ENCODE measurements at regions not wholly inside any gene's neighbourhood (a gene's known extent, or its start where the extent isn't known, plus 50 kb on each side); places are given as distances from the start of the nearest gene placed in this dataset.
A peak's percentile ranks its signal among the peaks of the same experiment; 100 is the strongest.

GRCh38 chr12:127334912-127335644 lies 931.9 kb upstream of the TMEM132C start:
- DNase-seq (ENCODE audit: low spot score), result no peak

- no peak for DNase-seq (ENCODE audit: low spot score)
Measured at GRCh38 chr12:127336416-127336815, 930.6 kb upstream of the TMEM132C start.

- no peak for DNase-seq (ENCODE audit: low spot score)
Measured at GRCh38 chr12:127339065-127339464, 927.9 kb upstream of the TMEM132C start.

GRCh38 chr12:127340381-127340780 lies 926.6 kb upstream of the TMEM132C start:
- no peak for DNase-seq (ENCODE audit: low spot score)

GRCh38 chr12:127342861-127343260 lies 924.1 kb upstream of the TMEM132C start:
- DNase-seq (ENCODE audit: low spot score), result no peak

DNA sequence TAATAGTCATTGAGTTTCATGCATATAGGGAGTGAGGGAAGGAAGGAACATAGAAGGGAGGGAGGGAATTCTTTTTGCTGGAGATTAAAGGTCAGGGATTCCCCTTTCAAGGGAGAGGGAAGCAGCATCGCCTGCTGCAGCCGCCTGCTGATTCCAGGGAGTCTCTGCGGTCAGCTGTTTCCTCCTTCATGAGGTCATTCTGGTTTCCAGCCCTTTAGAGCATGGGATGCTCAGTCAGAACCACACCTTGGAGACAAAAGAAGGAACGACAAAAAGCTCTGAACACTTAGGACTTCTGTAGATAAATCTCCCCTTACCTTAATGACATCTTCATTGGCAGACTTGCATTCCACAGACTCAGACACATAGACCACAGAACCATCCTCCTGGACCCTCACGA lies 923.0 kb upstream of the TMEM132C start:
- DNase-seq (ENCODE audit: low spot score), result no peak

DNA sequence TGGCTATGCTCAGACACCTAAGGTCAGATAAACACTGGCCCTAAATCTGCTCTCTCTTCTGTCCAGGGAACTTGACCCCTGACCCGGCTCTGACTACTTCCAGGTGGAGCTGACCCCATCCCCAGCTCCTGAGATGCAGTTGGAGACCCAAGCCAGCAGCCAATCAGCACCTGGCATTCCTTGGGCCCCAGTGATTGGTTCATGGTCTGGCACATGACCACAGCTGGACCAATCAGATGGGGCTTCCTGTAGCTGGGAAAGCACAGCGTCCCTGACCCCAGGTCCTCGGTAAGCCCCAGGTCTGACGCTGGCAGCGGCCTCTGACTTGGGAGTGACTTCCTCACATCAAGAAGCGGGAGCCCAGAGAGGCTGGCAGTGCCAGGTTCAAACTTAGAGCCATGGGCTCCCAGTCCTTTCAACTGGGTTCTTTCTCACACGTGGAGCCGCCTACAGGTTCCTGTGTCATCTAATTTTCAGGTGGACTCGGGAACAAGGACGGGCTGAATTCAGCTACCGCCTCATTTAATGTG lies 915.4 kb upstream of the TMEM132C start:
- no peak for DNase-seq (ENCODE audit: low spot score)

DNA sequence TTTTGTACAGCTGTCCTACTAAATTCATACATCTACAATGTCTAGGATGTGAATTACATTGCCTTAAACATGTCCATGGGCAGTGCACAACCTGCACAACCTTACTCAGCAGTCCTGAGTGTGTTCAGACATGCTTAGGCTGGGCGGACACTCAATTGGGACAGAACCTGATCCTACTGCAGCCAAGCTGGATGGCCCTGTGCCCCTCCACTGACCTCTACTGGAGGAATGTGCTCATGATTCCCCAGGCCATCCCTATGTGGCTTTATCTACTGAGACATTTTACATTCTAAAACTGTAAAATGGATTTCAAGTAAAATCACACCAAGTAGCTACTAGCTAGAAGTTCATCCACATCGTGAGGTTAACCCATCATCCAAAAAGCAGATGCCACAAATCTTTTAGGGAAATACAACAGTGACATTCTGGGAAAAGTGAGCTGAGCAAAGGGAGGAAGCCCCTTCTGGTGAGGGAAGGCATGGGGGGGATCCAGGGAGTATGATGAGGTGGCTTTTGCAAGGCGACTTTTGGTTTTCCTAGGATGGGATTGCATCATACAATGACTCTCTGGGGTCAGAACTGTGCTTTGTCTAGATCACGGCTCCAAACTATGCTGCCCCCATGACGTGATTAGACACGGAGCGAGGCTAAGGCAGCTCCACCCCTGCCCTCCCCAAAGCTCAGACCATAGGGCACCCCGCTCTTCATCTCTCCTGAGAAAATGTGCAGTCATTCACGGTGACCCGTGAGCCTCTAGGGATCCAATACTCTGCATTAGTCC lies 911.7 kb upstream of the TMEM132C start:
- no peak for DNase-seq (ENCODE audit: low spot score)

DNA sequence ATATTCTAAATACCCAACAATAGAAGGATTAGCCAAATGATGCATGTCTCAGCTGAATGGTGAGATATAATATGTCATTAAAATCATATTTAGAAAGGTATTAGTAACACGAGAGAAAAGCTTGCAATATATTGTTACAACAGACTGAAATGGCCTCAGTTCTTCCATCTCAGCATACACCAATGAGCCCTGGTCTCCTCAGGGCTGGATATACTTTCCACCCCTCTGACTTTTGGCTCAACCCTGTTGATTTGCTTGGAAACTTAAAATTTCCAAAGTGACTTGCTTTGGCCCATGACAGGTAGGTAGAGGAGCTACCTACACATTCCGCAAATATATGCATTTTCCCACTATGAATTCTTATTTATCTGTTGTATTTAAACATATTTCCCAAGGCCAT lies 908.1 kb upstream of the TMEM132C start:
- DNase-seq (ENCODE audit: low spot score), result no peak

- no peak for DNase-seq (ENCODE audit: low spot score)
Measured at GRCh38 chr12:127360580-127360979, 906.4 kb upstream of the TMEM132C start.

DNA sequence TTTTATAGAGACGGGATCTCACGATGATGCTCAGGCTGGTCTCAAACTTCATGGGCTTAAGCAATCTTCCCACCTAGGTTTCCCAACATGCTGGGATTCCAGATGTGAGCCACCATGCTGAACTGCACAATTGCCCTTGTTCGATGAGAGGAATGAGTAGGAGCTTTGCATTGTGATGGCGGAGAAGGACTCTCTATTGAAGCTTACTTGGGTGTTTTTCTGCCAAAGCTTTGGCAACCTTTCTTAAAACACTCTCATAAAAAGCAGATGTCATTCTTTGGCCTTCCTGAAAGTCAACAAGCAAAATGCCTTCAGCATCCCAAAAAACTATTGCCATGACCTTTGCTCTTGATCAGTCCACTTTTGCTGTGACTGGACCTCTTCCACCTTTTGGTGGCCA lies 904.8 kb upstream of the TMEM132C start:
- no peak for DNase-seq (ENCODE audit: low spot score)

- no peak for DNase-seq (ENCODE audit: low spot score)
Measured at GRCh38 chr12:127363392-127363791, 903.6 kb upstream of the TMEM132C start.

GRCh38 chr12:127373559-127373958 lies 893.4 kb upstream of the TMEM132C start:
- no peak for DNase-seq (ENCODE audit: low spot score)

GRCh38 chr12:127374447-127374846 lies 892.5 kb upstream of the TMEM132C start:
- no peak for DNase-seq (ENCODE audit: low spot score)

DNA sequence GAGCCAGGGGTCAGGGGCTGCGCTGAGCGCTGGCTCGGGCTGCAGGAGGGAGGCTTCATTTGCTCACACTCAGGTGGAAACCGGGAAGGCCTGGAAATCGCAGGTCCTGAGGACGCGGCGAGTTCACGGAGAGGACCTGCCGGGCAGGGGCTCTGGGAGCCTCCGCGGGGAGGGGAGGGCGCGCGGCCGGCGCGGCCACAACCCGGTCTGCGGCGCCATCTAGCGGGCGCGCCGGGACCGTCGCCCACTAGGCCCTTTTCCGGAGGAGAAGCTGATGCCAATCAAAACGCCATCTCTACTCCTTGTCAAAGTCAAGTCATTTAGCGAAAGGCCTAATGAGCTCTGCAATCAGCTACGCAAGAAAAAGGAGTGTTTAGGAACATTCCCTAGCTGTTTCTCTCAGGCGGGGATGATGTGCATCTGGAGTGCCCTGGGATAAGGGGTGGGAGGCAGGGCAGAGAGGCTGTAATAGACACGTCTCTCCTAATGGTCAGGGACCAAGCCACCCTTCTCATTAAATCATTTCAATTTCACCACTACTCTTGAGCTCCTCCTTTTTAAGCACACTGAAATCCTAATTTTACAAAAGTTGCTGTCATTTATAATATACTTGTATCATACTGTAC lies 885.8 kb upstream of the TMEM132C start:
- peak; percentile 3 for DNase-seq (ENCODE audit: low spot score)

DNA sequence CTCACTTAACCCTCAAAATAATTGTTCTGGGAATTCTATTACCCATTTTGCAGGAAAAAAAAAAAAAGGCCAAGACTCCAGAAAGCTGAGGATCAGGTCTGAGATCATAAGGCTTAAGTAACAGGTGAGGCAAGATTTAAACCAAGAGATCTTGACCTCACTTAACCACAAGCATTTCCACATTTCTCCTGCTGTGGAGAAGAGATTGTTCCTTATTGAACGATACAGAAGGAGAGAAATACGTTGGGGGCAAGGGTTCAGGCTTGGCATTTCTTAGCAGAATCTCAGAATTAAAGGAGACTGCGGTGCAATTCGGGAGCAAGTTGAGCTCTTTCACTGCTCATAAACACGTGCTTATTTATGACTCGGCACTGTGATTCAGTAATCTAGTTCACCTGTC lies 885.3 kb upstream of the TMEM132C start:
- DNase-seq (ENCODE audit: low spot score), result no peak

- DNase-seq (ENCODE audit: low spot score), result no peak
Measured at GRCh38 chr12:127383281-127383680, 883.7 kb upstream of the TMEM132C start.

- no peak for DNase-seq (ENCODE audit: low spot score)
Measured at GRCh38 chr12:127386723-127387122, 880.2 kb upstream of the TMEM132C start.

- DNase-seq (ENCODE audit: low spot score), result no peak
Measured at GRCh38 chr12:127388985-127389384, 878.0 kb upstream of the TMEM132C start.

GRCh38 chr12:127389923-127390322 lies 877.0 kb upstream of the TMEM132C start:
- peak; percentile 34 for DNase-seq (ENCODE audit: low spot score)

DNA sequence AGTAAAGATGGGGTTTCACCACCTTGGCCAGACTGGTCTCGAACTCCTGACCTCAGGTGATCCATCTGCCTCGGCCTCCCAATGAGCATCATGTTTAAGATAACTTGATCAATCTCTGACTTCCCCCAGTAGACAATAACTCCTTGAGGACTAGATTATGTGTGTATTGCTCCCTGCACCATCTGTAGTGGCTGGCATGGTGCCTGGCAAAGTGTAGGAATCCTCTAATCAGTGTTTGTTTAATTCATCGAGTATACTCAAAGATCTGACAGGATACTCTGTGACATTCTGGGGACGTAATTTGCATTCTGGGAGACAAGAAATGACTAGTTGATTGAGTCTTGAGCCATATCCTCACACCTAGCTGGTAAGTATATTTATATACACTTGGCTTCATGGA lies 873.5 kb upstream of the TMEM132C start:
- DNase-seq (ENCODE audit: low spot score), result no peak

GRCh38 chr12:127393896-127394295 lies 873.1 kb upstream of the TMEM132C start:
- no peak for DNase-seq (ENCODE audit: low spot score)
